K562 (cell line): ENCODE measurements at regions not wholly inside any gene's neighbourhood (a gene's known extent, or its start where the extent isn't known, plus 50 kb on each side); places are given as distances from the start of the nearest gene placed in this dataset.

ENCODE experiments used
- ATAC-seq: fragments of 200-7000 bp; cut with Tn5 transposase; 3 replicates; pipeline ENCODE4 v1.9.1; 2020; ENCODE audit warnings: moderate library complexity
- BruUV-seq: library from RNA; stranded (reverse); fragments of 400-500 nt; replicated peaks from 2 replicates; lab custom pipeline; 2021; lab: Mats Ljungman, UMichigan
- CTCF ChIA-PET: fragments of 300-600 bp; formaldehyde crosslinking; extraction: SDS; loops from one replicate; lab custom pipeline; 2021; ENCODE audit warnings: low intra/inter-chr PET ratio; lab: Yijun Ruan, JAX
- POLR2A ChIA-PET: fragments of 300-600, 350-650 bp; sonication (Branson Sonifier 250); formaldehyde crosslinking; extraction: SDS; loops from one replicate; lab custom pipeline; 2021; ENCODE audit warnings: antibody characterized with exemption, inconsistent platforms; lab: Yijun Ruan, JAX
- DNase-seq, 4 experiments: peaks; one replicate each; pipeline versions ENCODE4 v3.0.0 to v3.0.0-alpha.2; 2011 to 2018; ENCODE audit warnings: low spot score in 3 of 4, mixed read lengths in 3 of 4; ENCODE audit errors: extremely low read depth in 1 of 4
- FAIRE-seq: peaks from 2 replicates; lab custom pipeline; 2011; peaks lifted over from hg19 to GRCh38; lab: Jason Lieb, UNC
- H2AFZ ChIP-seq: 2 replicates; pipeline ENCODE4 v1.6.0; 2011; ENCODE audit warnings: low read depth, low read length, control low read depth, inconsistent platforms
- H3K27ac ChIP-seq: fragments of 200-600 bp; 3 replicates; pipeline ENCODE4 v1.8.0; 2011; ENCODE audit warnings: low read depth, mild to moderate bottlenecking, control low read depth, inconsistent platforms, low read length, moderate library complexity, mixed read lengths; ENCODE audit errors: extremely low read depth
- H3K27me3 ChIP-seq, 2 experiments: fragments of 300-600 bp in 1 of 2; 2 replicates in 1 of 2; 3 replicates in 1 of 2; pipeline versions ENCODE4 v1.6.0 to v1.8.0; 2011; ENCODE audit warnings: inconsistent platforms in 2 of 2, low read length in 2 of 2, mild to moderate bottlenecking in 1 of 2, mixed read lengths in 1 of 2, moderate library complexity in 1 of 2; ENCODE audit not compliant: control insufficient read depth in 2 of 2, insufficient read depth in 2 of 2
- H3K36me3 ChIP-seq: fragments of 300-600 bp; 3 replicates; pipeline ENCODE4 v1.8.0; 2011; ENCODE audit warnings: mild to moderate bottlenecking, low read length, inconsistent platforms; ENCODE audit not compliant: control insufficient read depth, insufficient read depth
- H3K4me1 ChIP-seq, 2 experiments: fragments of 200-600 bp in 1 of 2; replicated peaks in 1 of 2; 2 replicates in 1 of 2; 3 replicates in 1 of 2; pipeline versions ENCODE4 v1.5.1 to v1.8.0; 2011; ENCODE audit warnings: inconsistent platforms in 2 of 2, low read length in 2 of 2, mild to moderate bottlenecking in 1 of 2, mixed read lengths in 1 of 2, moderate library complexity in 1 of 2; ENCODE audit not compliant: control insufficient read depth in 2 of 2, insufficient read depth in 2 of 2
- H3K4me2 ChIP-seq: 2 replicates; pipeline ENCODE4 v1.6.1; 2011; ENCODE audit warnings: low read length, control low read depth, inconsistent platforms, mixed read lengths; ENCODE audit not compliant: insufficient read depth
- H3K4me3 ChIP-seq: fragments of 200-600 bp; sonication (generic), shearing (Covaris generic); 2 replicates; pipeline ENCODE4 v1.5.1; 2016; ENCODE audit warnings: control low read depth, inconsistent platforms
- H3K79me2 ChIP-seq: fragments of 200-600 bp; 3 replicates; pipeline ENCODE4 v1.8.0; 2011; ENCODE audit warnings: low read length, inconsistent platforms; ENCODE audit not compliant: control insufficient read depth, insufficient read depth
- H3K9ac ChIP-seq, 2 experiments: 2 replicates each; pipeline versions ENCODE4 v1.6.0 to v1.6.1; 2011; ENCODE audit warnings: low read depth in 2 of 2, low read length in 2 of 2, control low read depth in 1 of 2, inconsistent platforms in 1 of 2, mild to moderate bottlenecking in 1 of 2, mixed read lengths in 1 of 2; ENCODE audit not compliant: insufficient read depth in 1 of 2
- H3K9me1 ChIP-seq: one replicate; pipeline ENCODE4 v1.6.0; 2011; ENCODE audit warnings: inconsistent platforms, mild to moderate bottlenecking, low read length, moderate library complexity; ENCODE audit not compliant: control insufficient read depth, insufficient read depth
- H3K9me3 ChIP-seq: replicated peaks from 2 replicates; pipeline ENCODE4 v1.5.1; 2011; ENCODE audit warnings: low read depth, low read length, inconsistent platforms; ENCODE audit not compliant: control insufficient read depth, insufficient read depth
- H4K20me1 ChIP-seq: replicated peaks from 2 replicates; pipeline ENCODE4 v1.6.1; 2011; ENCODE audit warnings: low read length, inconsistent platforms, mixed read lengths; ENCODE audit not compliant: control insufficient read depth, insufficient read depth
- ARID3B ChIP-seq: fragments of 250-450 bp; sonication (Bioruptor Pico); IDR thresholded peaks from 2 replicates; pipeline ENCODE4 v1.4.0; 2020; ENCODE audit warnings: borderline replicate concordance
- CBX3 ChIP-seq, 2 experiments: IDR thresholded peaks; 1 replicate in 1 of 2; 2 replicates in 1 of 2; pipeline ENCODE4 v1.6.1; 2012; ENCODE audit warnings: inconsistent platforms in 2 of 2, low read length in 2 of 2, borderline replicate concordance in 1 of 2, control low read depth in 1 of 2
- E2F4 ChIP-seq: sonication (generic); formaldehyde crosslinking; IDR thresholded peaks from 2 replicates; pipeline ENCODE4 v1.8.0; 2022; ENCODE audit warnings: mild to moderate bottlenecking, low read depth, missing genetic modification reagents
- ETS1 ChIP-seq: conservative IDR thresholded peaks from 2 replicates; pipeline ENCODE4 v1.6.1; 2011; ENCODE audit warnings: low read depth, mild to moderate bottlenecking, low read length; ENCODE audit not compliant: control insufficient read depth
- POLR2A ChIP-seq: fragments of 450-650 bp; conservative IDR thresholded peaks from 2 replicates; pipeline ENCODE4 v1.6.1; 2016
- RREB1 ChIP-seq: fragments of 250-450 bp; sonication (Bioruptor Pico); IDR thresholded peaks from 2 replicates; pipeline ENCODE4 v1.4.0; 2020
- RUNX1 ChIP-seq: sonication (generic); IDR thresholded peaks from 2 replicates; pipeline ENCODE4 v1.6.1; 2016; ENCODE audit warnings: antibody characterized with exemption, low read depth
- ZKSCAN1 ChIP-seq: fragments of 150-350 bp; IDR thresholded peaks from 2 replicates; pipeline ENCODE4 v1.6.1; 2016; ENCODE audit warnings: low read depth, low read length
- ZNF224 ChIP-seq: sonication (generic); formaldehyde crosslinking; IDR thresholded peaks from 2 replicates; pipeline ENCODE4 v1.8.0; 2022; ENCODE audit warnings: mild to moderate bottlenecking, missing genetic modification reagents
- ZNF3 ChIP-seq: fragments of 250-450 bp; sonication (Bioruptor Pico); IDR thresholded peaks from 2 replicates; pipeline ENCODE4 v1.5.0; 2021; ENCODE audit warnings: mild to moderate bottlenecking, moderate library complexity
- ZNF589 ChIP-seq: fragments of 200-800 bp; sonication (Bioruptor generic); IDR thresholded peaks from 2 replicates; pipeline ENCODE4 v1.6.1; 2016; ENCODE audit warnings: low read depth, missing genetic modification characterization, missing compliant biosample characterization
- WGBS: fragments of 100-300 bp; shearing (Covaris generic); methylation state at CpG from one replicate; pipeline ENCODE4 v1.1.6; 2016; ENCODE audit warnings: low coverage, mixed read lengths; ENCODE audit not compliant: insufficient coverage; ENCODE audit errors: missing lambda C conversion rate; 5-methylcytosine and 5-hydroxymethylcytosine counted together
- in situ Hi-C: fragments of 300-500 bp; cut with MboI; formaldehyde crosslinking; loops from 4 replicates; pipeline ENCODE4 v1.15.0; 2018; ENCODE audit warnings: inconsistent platforms, mixed read lengths
- intact Hi-C: fragments of 100-400 bp; cut with micrococcal nuclease; formaldehyde crosslinking; loops from 2 replicates; pipeline ENCODE4 v1.14.2; 2022

DNA sequence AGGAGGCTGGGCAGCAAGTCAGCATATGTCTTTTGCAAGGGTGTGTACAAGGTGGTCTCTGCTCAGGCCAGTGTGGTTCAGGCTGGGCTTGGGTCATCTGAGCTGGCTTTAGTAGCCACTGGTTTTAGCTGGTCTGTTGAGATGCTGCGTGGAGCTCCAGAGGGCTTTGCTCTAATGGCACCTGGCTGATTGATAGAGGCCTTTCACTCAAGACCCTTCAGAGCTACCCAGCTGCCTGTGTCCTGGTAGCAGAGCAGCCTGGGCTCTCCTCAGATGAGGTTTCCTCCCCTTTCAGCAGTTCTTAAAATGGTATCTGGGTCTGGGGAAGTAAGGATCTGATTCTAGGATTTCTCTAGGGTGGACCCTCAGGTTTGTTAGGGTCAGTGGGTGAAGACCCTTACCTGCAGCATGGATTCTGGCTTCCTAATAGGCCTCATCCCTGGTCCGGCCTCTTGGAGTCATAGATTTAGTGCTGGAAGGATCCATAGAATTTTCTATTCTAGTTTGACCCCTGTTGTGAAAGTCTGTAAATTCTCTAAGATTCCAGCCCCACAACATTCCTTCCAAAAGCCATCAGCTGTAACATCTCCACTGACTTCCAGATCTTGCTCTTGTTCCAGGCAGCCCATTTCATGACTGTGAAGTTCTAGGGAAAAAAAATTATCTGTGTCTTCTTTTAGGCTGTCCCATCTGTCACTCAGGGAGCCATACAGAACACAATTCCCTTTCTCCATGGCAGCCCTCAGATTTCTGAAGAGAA, 190.2 kb upstream of the ZBED5 start (continued):
- TF ChIP-seq ZKSCAN1 (no peak), ETS1 (no peak)

DNA sequence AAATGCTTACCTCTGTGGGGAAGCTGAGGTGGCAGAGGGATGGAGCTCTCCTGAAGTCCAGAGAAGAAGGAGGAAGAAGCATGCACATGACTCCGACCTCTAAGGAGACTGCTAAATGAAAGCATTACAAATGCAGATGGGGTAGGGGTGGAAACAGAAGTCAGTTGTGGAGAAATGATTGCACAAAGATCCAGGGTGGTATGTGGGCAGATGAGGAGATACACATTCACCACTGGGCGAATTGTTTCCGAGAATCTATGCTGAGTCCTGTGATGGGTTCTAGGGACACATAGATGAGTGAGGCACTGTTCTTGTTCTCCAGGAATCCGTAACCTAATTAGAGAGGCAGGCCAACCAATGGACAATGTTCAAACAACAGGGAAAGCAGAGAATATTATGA, 188.9 kb upstream of the ZBED5 start:
- DNase-seq (no peak), ATAC-seq (no peak), FAIRE-seq (no peak)
- no peak overlapping the region for H3K4me2 ChIP-seq
- no peak overlapping the region for H3K27ac ChIP-seq
- CTCF ChIA-PET = no interaction called here
- H3K9me1 ChIP-seq = no peaks in the 10 kb centered on the region
- in situ Hi-C loops (no loop called here), intact Hi-C loops (no loop called here)
- 0% methylated on average over 4 of the region's 4 CpGs for WGBS
- H3K9me3 ChIP-seq = no peaks in the 10 kb centered on the region
- H3K79me2 ChIP-seq = no peaks in the 10 kb centered on the region
- no peaks in the 10 kb centered on the region for H4K20me1 ChIP-seq
- H3K4me1 ChIP-seq = no peaks in the 10 kb centered on the region
- H3K4me3 ChIP-seq = no peak overlapping the region
- H3K36me3 ChIP-seq = no peaks in the 10 kb centered on the region
- H3K9ac ChIP-seq = no peak overlapping the region
- POLR2A ChIA-PET = interaction anchor here (1.1 to 1.2 kb wide), 2 partner anchors 8 to 19 kb away, joined by 3 to 4 read pairs; no protein-coding TSS in a partner anchor
- no TSS peak for BruUV-seq
- peaks cover 0 to 8% of the 10 kb centered on the region in 2 experiments; a peak in 2 of 5 replicates for H3K27me3 ChIP-seq
- H2AFZ ChIP-seq = no peak overlapping the region
- TF ChIP-seq POLR2A (no peak), RUNX1 (no peak), E2F4 (no peak), ARID3B (CRISPR knock-in tag) (no peak), ZNF3 (no peak), ZNF224 (CRISPR knock-in tag) (no peak), ZNF589 (no peak), CBX3 (IDR thresholded peaks at IDR 0.05; ENCODE audit: borderline replicate concordance in 1 of 2, low read length in 2 of 2) (no peak), RREB1 (CRISPR knock-in tag) (no peak)
